ENCODE measurements at regions not wholly inside any gene's neighbourhood (a gene's known extent, or its start where the extent isn't known, plus 50 kb on each side); places are given as distances from the start of the nearest gene placed in this dataset.

GRCh38 chr20:1829531-1829930 lies 65.7 kb upstream of the SIRPA start:
- TF ChIP-seq CTCF (IDR thresholded peaks at IDR 0.05; ENCODE audit: insufficient read depth in 1 of 2, low read depth in 1 of 2, low read length in 1 of 2, severe bottlenecking in 1 of 2, unreplicated experiment in 1 of 2) = no peak
- no peak overlapping the region for H3K4me3 Mint-ChIP-seq (ENCODE audit: unreplicated experiment)
- intact Hi-C loops (cut with micrococcal nuclease; ENCODE audit: unreplicated experiment) = no loop called here
- no peaks in the 10 kb centered on the region for H3K27me3 Mint-ChIP-seq (ENCODE audit: insufficient read depth, unreplicated experiment)
- ChIA-PET POLR2A (no interaction called here), CTCF (no interaction called here)
- no peaks in the 10 kb centered on the region for H3K9me3 Mint-ChIP-seq (ENCODE audit: unreplicated experiment)
- H3K27ac Mint-ChIP-seq (ENCODE audit: unreplicated experiment) = no peak overlapping the region
- H3K4me1 Mint-ChIP-seq (ENCODE audit: low read depth, unreplicated experiment) = peaks cover 5% of the 10 kb centered on the region
- no peak for DNase-seq
- H3K36me3 ChIP-seq (ENCODE audit: control insufficient read depth, insufficient read depth, low read length) = no peaks in the 10 kb centered on the region
- H3K9me3 ChIP-seq = no peaks in the 10 kb centered on the region
- H3K4me3 ChIP-seq (ENCODE audit: low read depth, low read length) = no peak overlapping the region
- H3K27me3 ChIP-seq (replicated peaks; ENCODE audit: control insufficient read depth, insufficient read depth, low read length) = no peaks in the 10 kb centered on the region
- BruUV-seq (replicated peaks) = no TSS peak
- no peaks in the 10 kb centered on the region for H3K36me3 Mint-ChIP-seq (ENCODE audit: insufficient read depth, unreplicated experiment)
- H3K4me1 ChIP-seq = no peaks in the 10 kb centered on the region

- Mint-ChIP-seq H3K9me3 (ENCODE audit: unreplicated experiment) (no peaks in the 10 kb centered on the region), H3K4me1 (ENCODE audit: low read depth, unreplicated experiment) (no peaks in the 10 kb centered on the region), H3K27ac (ENCODE audit: unreplicated experiment) (no peak overlapping the region), H3K4me3 (ENCODE audit: unreplicated experiment) (no peak overlapping the region), H3K36me3 (ENCODE audit: insufficient read depth, unreplicated experiment) (no peaks in the 10 kb centered on the region), H3K27me3 (ENCODE audit: insufficient read depth, unreplicated experiment) (no peaks in the 10 kb centered on the region)
- DNase-seq = no peak
- intact Hi-C loops (cut with micrococcal nuclease; ENCODE audit: unreplicated experiment) = no loop called here
- no peaks in the 10 kb centered on the region for H3K27me3 ChIP-seq (replicated peaks; ENCODE audit: control insufficient read depth, insufficient read depth, low read length)
- BruUV-seq (replicated peaks) = no TSS peak
- ChIA-PET POLR2A (no interaction called here), CTCF (no interaction called here)
- no peaks in the 10 kb centered on the region for H3K4me1 ChIP-seq
- no peaks in the 10 kb centered on the region for H3K9me3 ChIP-seq
- no peaks in the 10 kb centered on the region for H3K36me3 ChIP-seq (ENCODE audit: control insufficient read depth, insufficient read depth, low read length)
- H3K4me3 ChIP-seq (ENCODE audit: low read depth, low read length) = no peak overlapping the region
- no peak for TF ChIP-seq CTCF (IDR thresholded peaks at IDR 0.05; ENCODE audit: insufficient read depth in 1 of 2, low read depth in 1 of 2, low read length in 1 of 2, severe bottlenecking in 1 of 2, unreplicated experiment in 1 of 2)
These were observed 66.4 kb upstream of the SIRPA start for GRCh38 chr20:1828786-1829131.

- no peaks in the 10 kb centered on the region for H3K27me3 ChIP-seq (replicated peaks; ENCODE audit: control insufficient read depth, insufficient read depth, low read length)
- 0 out of 2 replicates have a peak, but pooled peaks cover under 1% of the 10 kb centered on the region for H3K9me3 ChIP-seq
- H3K27ac Mint-ChIP-seq (ENCODE audit: unreplicated experiment) = no peak overlapping the region
- H3K9me3 Mint-ChIP-seq (ENCODE audit: unreplicated experiment) = no peaks in the 10 kb centered on the region
- no peak for TF ChIP-seq CTCF (IDR thresholded peaks at IDR 0.05; ENCODE audit: insufficient read depth in 1 of 2, low read depth in 1 of 2, low read length in 1 of 2, severe bottlenecking in 1 of 2, unreplicated experiment in 1 of 2)
- no peaks in the 10 kb centered on the region for H3K36me3 ChIP-seq (ENCODE audit: control insufficient read depth, insufficient read depth, low read length)
- no peak overlapping the region for H3K4me3 ChIP-seq (ENCODE audit: low read depth, low read length)
- intact Hi-C loops (cut with micrococcal nuclease; ENCODE audit: unreplicated experiment) = no loop called here
- ChIA-PET POLR2A (no interaction called here), CTCF (no interaction called here)
- no peaks in the 10 kb centered on the region for H3K27me3 Mint-ChIP-seq (ENCODE audit: insufficient read depth, unreplicated experiment)
- H3K4me1 ChIP-seq = no peaks in the 10 kb centered on the region
- H3K4me1 Mint-ChIP-seq (ENCODE audit: low read depth, unreplicated experiment) = no peaks in the 10 kb centered on the region
- no peak for DNase-seq
- no peaks in the 10 kb centered on the region for H3K36me3 Mint-ChIP-seq (ENCODE audit: insufficient read depth, unreplicated experiment)
- no TSS peak for BruUV-seq (replicated peaks)
- no peak overlapping the region for H3K4me3 Mint-ChIP-seq (ENCODE audit: unreplicated experiment)
These were observed 67.0 kb upstream of the SIRPA start for GRCh38 chr20:1827974-1828785.
